Ishikawa (cell line): ENCODE measurements at regions not wholly inside any gene's neighbourhood (a gene's known extent, or its start where the extent isn't known, plus 50 kb on each side); places are given as distances from the start of the nearest gene placed in this dataset.

Experiments
- CEBPB ChIP-seq: IDR thresholded peaks from 2 replicates; pipeline ENCODE4 v1.6.1; 2012
- EGR1 ChIP-seq: IDR thresholded peaks from 2 replicates; pipeline ENCODE4 v1.6.1; 2012
- EP300 ChIP-seq: IDR thresholded peaks from 2 replicates; pipeline ENCODE4 v1.6.1; 2012; ENCODE audit warnings: borderline replicate concordance
- MAX ChIP-seq: IDR thresholded peaks from 2 replicates; pipeline ENCODE4 v1.6.1; 2012
- RAD21 ChIP-seq: IDR thresholded peaks from 2 replicates; pipeline ENCODE4 v1.6.1; 2012; ENCODE audit warnings: low read depth
- TAF1 ChIP-seq: IDR thresholded peaks from 2 replicates; pipeline ENCODE4 v1.6.1; 2012; ENCODE audit warnings: low read depth, mild to moderate bottlenecking
- TEAD4 ChIP-seq: IDR thresholded peaks from 2 replicates; pipeline ENCODE4 v1.6.1; 2012
- YY1 ChIP-seq: IDR thresholded peaks from 2 replicates; pipeline ENCODE4 v1.6.1; 2012; ENCODE audit warnings: low read depth
- ZBTB7A ChIP-seq: IDR thresholded peaks from 2 replicates; pipeline ENCODE4 v1.6.1; 2012; ENCODE audit warnings: low read depth

DNA sequence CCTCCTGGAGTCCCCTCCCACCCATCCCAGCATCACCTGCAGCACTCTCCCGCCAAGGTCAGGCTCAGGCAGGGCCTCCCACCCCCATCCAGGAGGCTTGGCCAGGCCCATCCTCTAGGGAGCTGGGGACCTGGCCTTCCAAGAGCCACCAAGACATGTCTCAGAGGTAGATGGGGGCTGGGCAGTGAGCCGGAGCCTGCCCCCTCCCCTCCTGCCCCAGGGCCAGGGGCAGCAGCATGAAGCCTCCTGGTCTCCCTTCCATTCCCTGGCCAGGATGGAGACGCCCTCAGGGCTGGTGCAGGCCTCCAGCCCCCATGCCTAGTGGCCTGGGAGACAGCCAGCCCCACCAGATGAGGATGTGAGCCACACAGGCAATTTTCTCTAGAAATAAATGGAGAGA, 69.3 kb upstream of the C14orf180 start:
- no peak for TF ChIP-seq MAX
- no peak for TF ChIP-seq CEBPB
- no peak for TF ChIP-seq EGR1
- TF ChIP-seq EP300, result no peak
- no peak for TF ChIP-seq TEAD4
- no peak for TF ChIP-seq RAD21
- no peak for TF ChIP-seq YY1
- TF ChIP-seq TAF1, result no peak
- no peak for TF ChIP-seq ZBTB7A
